Ishikawa (cell line): ENCODE measurements at regions not wholly inside any gene's neighbourhood (a gene's known extent, or its start where the extent isn't known, plus 50 kb on each side); places are given as distances from the start of the nearest gene placed in this dataset.

ENCODE experiments used
- CEBPB ChIP-seq: IDR thresholded peaks from 2 replicates; pipeline ENCODE4 v1.6.1; 2012
- CREB1 ChIP-seq: IDR thresholded peaks from 2 replicates; pipeline ENCODE4 v1.6.1; 2012; ENCODE audit warnings: low read depth
- TAF1 ChIP-seq: IDR thresholded peaks from 2 replicates; pipeline ENCODE4 v1.6.1; 2012; ENCODE audit warnings: low read depth, mild to moderate bottlenecking

DNA sequence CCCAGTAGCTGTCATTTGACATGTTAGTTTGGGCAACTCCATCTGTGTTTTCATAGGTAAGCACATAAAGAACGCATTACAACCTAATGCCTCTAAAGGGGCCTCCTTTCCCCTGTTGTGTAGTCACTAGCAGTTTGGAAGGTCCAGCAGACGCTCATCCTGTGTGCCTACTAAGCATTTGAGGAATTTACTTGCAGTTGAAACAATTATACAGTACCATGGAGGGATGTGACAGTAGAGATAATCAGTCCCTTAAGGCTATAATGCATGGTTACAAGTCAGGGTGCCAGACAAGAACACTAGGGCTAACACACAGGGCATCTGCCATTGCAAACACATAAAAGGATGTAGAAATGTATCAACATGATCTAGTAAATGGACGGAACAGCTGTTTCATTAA lies 138.3 kb downstream of the PCDH10 start:
- no peak for TF ChIP-seq CREB1
- TF ChIP-seq TAF1: no peak
- TF ChIP-seq CEBPB: no peak
